PC-3 (cell line): ENCODE measurements at regions not wholly inside any gene's neighbourhood (a gene's known extent, or its start where the extent isn't known, plus 50 kb on each side); places are given as distances from the start of the nearest gene placed in this dataset.
A peak's percentile ranks its signal among the peaks of the same experiment; 100 is the strongest.

Experiments used
- ATAC-seq: fragments of 200-7000 bp; cut with Tn5 transposase; 2 replicates; pipeline ENCODE4 v1.9.1; 2020; ENCODE audit warnings: mild to moderate bottlenecking, moderate library complexity
- BruUV-seq: library from RNA; stranded (reverse); fragments of 400-500 nt; replicated peaks from 2 replicates; lab custom pipeline; 2021; lab: Mats Ljungman, UMichigan
- CTCF ChIA-PET: fragments of 300-600 bp; sonication (Branson Sonifier 250); formaldehyde crosslinking; loops from one replicate; lab custom pipeline; 2022; ENCODE audit warnings: antibody characterized with exemption; lab: Charles Lee
- POLR2A ChIA-PET: fragments of 300-600 bp; sonication (Branson Sonifier 250); formaldehyde crosslinking; loops from one replicate; lab custom pipeline; 2022; ENCODE audit warnings: antibody characterized with exemption; ENCODE audit not compliant: unreplicated experiment; lab: Charles Lee
- DNase-seq: peaks from one replicate; pipeline ENCODE4 v3.0.0-alpha.2; 2015
- H2AFZ ChIP-seq: fragments of 300-600 bp; sonication (generic); 2 replicates; pipeline ENCODE4 v1.6.0; 2016; ENCODE audit warnings: antibody characterized with exemption, low read length
- H3F3A ChIP-seq: fragments of 300-600 bp; sonication (generic); one replicate; pipeline ENCODE4 v1.6.0; 2017; ENCODE audit warnings: antibody characterized with exemption, low read length, control low read depth, mild to moderate bottlenecking; ENCODE audit not compliant: unreplicated experiment
- H3K27ac ChIP-seq: fragments of 300-600 bp; sonication (generic); 2 replicates; pipeline ENCODE4 v1.5.1; 2016; ENCODE audit warnings: mild to moderate bottlenecking, low read length
- H3K27me3 ChIP-seq: fragments of 300-600 bp; sonication (generic); 2 replicates; pipeline ENCODE4 v1.6.1; 2016; ENCODE audit warnings: low read length, mixed read lengths
- H3K36me3 ChIP-seq: fragments of 300-600 bp; sonication (generic); 2 replicates; pipeline ENCODE4 v1.6.1; 2016; ENCODE audit warnings: low read depth, mixed run types, low read length, mixed read lengths
- H3K4me1 ChIP-seq: fragments of 300-600 bp; sonication (generic); 2 replicates; pipeline ENCODE4 v1.5.1; 2016; ENCODE audit warnings: low read length; ENCODE audit not compliant: insufficient read depth
- H3K4me2 ChIP-seq: fragments of 300-600 bp; sonication (generic); 2 replicates; pipeline ENCODE4 v1.6.0; 2016; ENCODE audit warnings: low read length
- H3K4me3 ChIP-seq: fragments of 300-600 bp; sonication (generic); 2 replicates; pipeline ENCODE4 v1.5.1; 2016; ENCODE audit warnings: mild to moderate bottlenecking, low read length, mixed read lengths
- H3K79me2 ChIP-seq: fragments of 300-600 bp; sonication (generic); 2 replicates; pipeline ENCODE4 v1.6.1; 2017; ENCODE audit warnings: low read length, mixed read lengths
- H3K9ac ChIP-seq: fragments of 300-600 bp; sonication (generic); 2 replicates; pipeline ENCODE4 v1.6.0; 2016; ENCODE audit warnings: mild to moderate bottlenecking, low read length
- H3K9me2 ChIP-seq: fragments of 300-600 bp; sonication (generic); replicated peaks from 2 replicates; pipeline ENCODE4 v1.6.1; 2016; ENCODE audit warnings: mixed run types, low read length, mixed read lengths
- H3K9me3 ChIP-seq: fragments of 300-600 bp; sonication (generic); 2 replicates; pipeline ENCODE4 v1.6.1; 2016; ENCODE audit warnings: low read length, mixed read lengths
- H4K20me1 ChIP-seq: fragments of 300-600 bp; sonication (generic); 2 replicates; pipeline ENCODE4 v1.6.1; 2016; ENCODE audit warnings: low read length, mixed read lengths
- EZH2 ChIP-seq: fragments of 300-600 bp; sonication (generic); IDR thresholded peaks from one replicate; pipeline ENCODE4 v1.6.1; 2017; ENCODE audit warnings: antibody characterized with exemption, mild to moderate bottlenecking, low read length; ENCODE audit not compliant: unreplicated experiment
- EZH2phosphoT487 ChIP-seq: fragments of 300-600 bp; sonication (generic); IDR thresholded peaks from 2 replicates; pipeline ENCODE4 v1.6.1; 2018; ENCODE audit warnings: mild to moderate bottlenecking, antibody characterized with exemption, low read length, borderline replicate concordance
- intact Hi-C: fragments of 100-400 bp; cut with micrococcal nuclease; formaldehyde crosslinking; loops from 2 replicates; pipeline ENCODE4 v1.9.0; 2023
- TF ChIP-seq, protein P1 (sequence below): fragments of 300-600 bp; sonication (generic); conservative IDR thresholded peaks from 2 replicates; pipeline ENCODE4 v1.5.1; 2017; ENCODE audit warnings: antibody characterized with exemption, low read depth, mild to moderate bottlenecking, low read length

DNA sequence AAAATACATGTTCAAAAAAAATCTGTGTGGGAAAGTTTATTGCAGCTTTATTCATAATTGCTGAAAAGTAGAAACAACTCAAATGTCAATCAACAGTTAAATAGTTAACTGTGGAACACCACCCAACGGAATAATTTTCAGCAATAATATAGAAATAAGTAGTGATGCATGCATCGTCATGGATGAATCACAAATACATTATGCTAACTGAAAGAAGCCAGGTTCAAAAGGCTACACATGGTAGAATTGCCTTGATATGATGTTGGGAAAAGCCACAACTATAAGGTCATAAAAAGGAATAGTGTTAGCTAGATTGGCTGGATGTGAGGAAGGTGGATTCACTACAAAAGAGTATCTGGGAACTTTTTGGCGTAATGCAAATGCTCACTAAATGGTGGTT lies 82.0 kb downstream of the GMNC start:
- ATAC-seq: no peak
- no peak overlapping the region for H3K27ac ChIP-seq

GRCh38 chr3:190774633-190775032 lies 87.9 kb downstream of the GMNC start:
- POLR2A ChIA-PET: no interaction called here
- H2AFZ ChIP-seq: no peak overlapping the region

More for the DNA sequence above, 82.0 kb downstream of the GMNC start:
- no peaks in the 10 kb centered on the region for H3K79me2 ChIP-seq
- no peaks in the 10 kb centered on the region for H4K20me1 ChIP-seq
- intact Hi-C loops: no loop called here
- H3K27me3 ChIP-seq: no peaks in the 10 kb centered on the region
- H2AFZ ChIP-seq: no peak overlapping the region
- no peaks in the 10 kb centered on the region for H3F3A ChIP-seq
- TF ChIP-seq, protein P1, sequence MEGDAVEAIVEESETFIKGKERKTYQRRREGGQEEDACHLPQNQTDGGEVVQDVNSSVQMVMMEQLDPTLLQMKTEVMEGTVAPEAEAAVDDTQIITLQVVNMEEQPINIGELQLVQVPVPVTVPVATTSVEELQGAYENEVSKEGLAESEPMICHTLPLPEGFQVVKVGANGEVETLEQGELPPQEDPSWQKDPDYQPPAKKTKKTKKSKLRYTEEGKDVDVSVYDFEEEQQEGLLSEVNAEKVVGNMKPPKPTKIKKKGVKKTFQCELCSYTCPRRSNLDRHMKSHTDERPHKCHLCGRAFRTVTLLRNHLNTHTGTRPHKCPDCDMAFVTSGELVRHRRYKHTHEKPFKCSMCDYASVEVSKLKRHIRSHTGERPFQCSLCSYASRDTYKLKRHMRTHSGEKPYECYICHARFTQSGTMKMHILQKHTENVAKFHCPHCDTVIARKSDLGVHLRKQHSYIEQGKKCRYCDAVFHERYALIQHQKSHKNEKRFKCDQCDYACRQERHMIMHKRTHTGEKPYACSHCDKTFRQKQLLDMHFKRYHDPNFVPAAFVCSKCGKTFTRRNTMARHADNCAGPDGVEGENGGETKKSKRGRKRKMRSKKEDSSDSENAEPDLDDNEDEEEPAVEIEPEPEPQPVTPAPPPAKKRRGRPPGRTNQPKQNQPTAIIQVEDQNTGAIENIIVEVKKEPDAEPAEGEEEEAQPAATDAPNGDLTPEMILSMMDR: no peak
- TF ChIP-seq EZH2phosphoT487 (no peak), EZH2 (no peak)
- no peaks in the 10 kb centered on the region for H3K9me3 ChIP-seq
- no TSS peak for BruUV-seq
- no peak overlapping the region for H3K9ac ChIP-seq
- no peak overlapping the region for H3K4me3 ChIP-seq
- POLR2A ChIA-PET: no interaction called here
- H3K4me2 ChIP-seq: no peak overlapping the region
- CTCF ChIA-PET: no interaction called here
- no peaks in the 10 kb centered on the region for H3K9me2 ChIP-seq
- peaks cover 2% of the 10 kb centered on the region for H3K4me1 ChIP-seq
- no peaks in the 10 kb centered on the region for H3K36me3 ChIP-seq
- DNase-seq: peak; percentile 24

GRCh38 chr3:190773948-190774347 lies 88.5 kb downstream of the GMNC start:
- ChIA-PET POLR2A (no interaction called here), CTCF (no interaction called here)
- no peaks in the 10 kb centered on the region for H3K36me3 ChIP-seq
- no peaks in the 10 kb centered on the region for H4K20me1 ChIP-seq
- TF ChIP-seq, protein P1: no peak
- TF ChIP-seq EZH2phosphoT487 (no peak), EZH2 (no peak)
- no peaks in the 10 kb centered on the region for H3K27me3 ChIP-seq
- BruUV-seq: no TSS peak
- H3K9me2 ChIP-seq: no peaks in the 10 kb centered on the region
- no peak overlapping the region for H3K4me2 ChIP-seq
- no peak for DNase-seq
- H3K4me3 ChIP-seq: no peak overlapping the region
- intact Hi-C loops: no loop called here
- no peak overlapping the region for H3K27ac ChIP-seq
- no peaks in the 10 kb centered on the region for H3K79me2 ChIP-seq
- no peaks in the 10 kb centered on the region for H3K4me1 ChIP-seq
- H3K9me3 ChIP-seq: no peaks in the 10 kb centered on the region
- H3F3A ChIP-seq: no peaks in the 10 kb centered on the region
- no peak overlapping the region for H3K9ac ChIP-seq
- no peak overlapping the region for H2AFZ ChIP-seq
- ATAC-seq: no peak

More at GRCh38 chr3:190774633-190775032, 87.9 kb downstream of the GMNC start:
- H3K4me1 ChIP-seq: no peaks in the 10 kb centered on the region
- no peak overlapping the region for H3K9ac ChIP-seq
- CTCF ChIA-PET: interaction anchor here (0.6 kb wide), 1 partner anchor 494 kb away, joined by 3 read pairs; no protein-coding TSS in a partner anchor
- H3K79me2 ChIP-seq: no peaks in the 10 kb centered on the region
- no peak overlapping the region for H3K27ac ChIP-seq
- no peaks in the 10 kb centered on the region for H3K27me3 ChIP-seq
- TF ChIP-seq EZH2: no peak
- TF ChIP-seq, protein P1: no peak
- no peaks in the 10 kb centered on the region for H3K36me3 ChIP-seq
- H3K4me3 ChIP-seq: no peak overlapping the region
- H3K9me3 ChIP-seq: no peaks in the 10 kb centered on the region
- no TSS peak for BruUV-seq
- no peaks in the 10 kb centered on the region for H4K20me1 ChIP-seq
- DNase-seq: no peak
- no peak overlapping the region for H3K4me2 ChIP-seq
- no peaks in the 10 kb centered on the region for H3F3A ChIP-seq
- H3K9me2 ChIP-seq: no peaks in the 10 kb centered on the region
- no peak for ATAC-seq
- intact Hi-C loops: no loop called here
